NAMALWA (cell line): ENCODE measurements at regions not wholly inside any gene's neighbourhood (a gene's known extent, or its start where the extent isn't known, plus 50 kb on each side); places are given as distances from the start of the nearest gene placed in this dataset.
"Not testable (repeated sequence)": the region's sequence is repeated elsewhere in the genome, so short reads cannot be mapped to it uniquely, and the experiment has no call there.

Experiments
- DNase-seq: peaks from one replicate; pipeline ENCODE4 v3.0.0-alpha.2; 2015; ENCODE audit warnings: low spot score

DNA sequence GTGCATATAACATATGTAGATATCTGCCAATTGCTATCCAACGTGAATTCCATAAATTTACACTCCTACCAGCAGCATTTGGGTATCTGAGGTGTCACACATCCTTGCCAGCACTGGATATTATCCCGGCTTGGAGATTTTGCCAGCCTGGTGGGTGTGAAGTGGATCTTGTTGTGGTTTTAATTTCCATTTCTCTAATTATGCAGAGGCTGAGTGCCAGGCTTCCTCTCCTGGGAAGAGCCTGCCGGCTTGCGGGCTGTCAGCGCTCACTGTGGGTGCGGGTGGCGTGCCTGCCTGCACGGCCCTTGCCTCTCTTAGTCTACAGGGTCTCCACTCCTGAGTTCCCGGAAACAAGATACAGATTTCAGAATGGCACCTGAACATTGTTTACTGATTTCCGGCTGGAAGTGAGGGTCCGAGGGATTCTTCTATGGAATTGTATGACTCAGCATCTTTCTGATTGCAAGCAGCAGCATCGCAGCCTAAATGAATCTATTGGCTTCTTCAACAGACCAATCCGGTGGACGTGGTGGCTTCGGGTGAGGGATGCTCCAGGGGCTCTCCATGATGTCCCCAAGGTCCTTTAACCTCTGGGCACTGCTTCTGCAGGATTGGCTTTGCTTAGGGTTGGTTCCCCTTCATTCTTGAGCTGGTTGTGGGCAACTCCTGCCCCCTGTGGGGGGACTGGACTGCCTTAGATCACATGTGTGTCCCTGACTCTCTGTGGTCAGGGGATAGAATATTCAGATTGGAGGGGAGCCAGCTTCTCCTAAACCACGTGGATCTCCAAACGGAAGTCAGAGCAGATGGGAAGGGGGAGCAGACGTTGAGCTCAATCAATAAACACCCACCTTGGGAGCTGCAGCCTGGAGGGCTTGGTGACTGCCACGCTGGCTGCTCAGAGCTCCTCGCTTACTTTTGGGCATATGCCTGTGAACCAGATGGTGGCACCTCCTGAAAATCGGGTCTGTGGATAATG, 58.0 kb upstream of the LRPAP1 start:
- not testable (repeated sequence) for DNase-seq

DNA sequence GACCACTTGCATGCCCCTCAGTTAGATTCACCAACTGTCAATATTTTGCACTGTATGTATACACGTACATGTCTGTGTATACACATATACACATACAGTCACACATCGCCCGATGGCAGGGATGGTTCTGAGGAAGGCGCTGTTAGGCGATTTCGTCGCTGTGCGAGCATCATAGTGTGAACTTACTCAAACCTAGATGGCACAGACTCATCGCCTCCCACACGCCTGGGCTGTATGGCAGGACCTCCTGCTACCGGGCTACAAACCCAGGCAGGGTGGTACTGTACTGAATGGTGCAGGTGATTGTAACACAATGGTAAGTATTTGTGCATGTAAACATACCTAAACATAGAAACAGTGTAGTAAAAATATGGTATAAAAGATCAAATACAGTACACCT, 57.2 kb upstream of the LRPAP1 start:
- DNase-seq = not testable (repeated sequence)

DNA sequence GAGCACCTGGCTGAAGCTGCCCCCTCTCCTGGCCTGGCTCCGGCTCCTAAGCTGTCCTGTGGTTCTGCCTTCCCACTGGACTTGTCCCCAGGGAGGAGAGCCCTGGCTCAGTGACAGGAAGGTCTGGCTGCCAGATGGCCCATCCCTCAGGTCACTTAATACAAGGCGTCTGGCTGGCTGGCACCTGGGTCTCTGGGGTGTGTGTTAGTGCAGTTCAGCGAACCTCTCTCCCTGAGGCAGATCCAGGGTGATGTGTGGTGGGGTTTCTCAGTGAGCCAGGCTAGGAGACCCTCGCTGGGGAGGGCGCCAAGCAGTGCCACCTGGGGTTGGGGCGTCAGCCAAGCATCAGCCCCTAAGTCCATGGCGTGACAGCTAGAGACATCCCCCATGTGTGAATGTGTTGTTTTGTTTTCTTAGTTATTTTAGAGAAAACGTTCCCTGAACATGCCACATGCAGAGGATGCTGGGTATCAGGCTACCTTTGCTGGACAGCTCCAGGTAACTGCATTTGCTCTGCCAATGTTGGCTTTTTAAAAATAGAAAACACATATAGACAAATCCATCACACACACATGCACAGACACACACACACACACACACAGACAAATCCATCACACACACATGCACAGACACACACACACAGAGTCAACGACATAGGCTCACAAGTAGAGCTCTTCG, 56.4 kb upstream of the LRPAP1 start:
- not testable (repeated sequence) for DNase-seq

DNA sequence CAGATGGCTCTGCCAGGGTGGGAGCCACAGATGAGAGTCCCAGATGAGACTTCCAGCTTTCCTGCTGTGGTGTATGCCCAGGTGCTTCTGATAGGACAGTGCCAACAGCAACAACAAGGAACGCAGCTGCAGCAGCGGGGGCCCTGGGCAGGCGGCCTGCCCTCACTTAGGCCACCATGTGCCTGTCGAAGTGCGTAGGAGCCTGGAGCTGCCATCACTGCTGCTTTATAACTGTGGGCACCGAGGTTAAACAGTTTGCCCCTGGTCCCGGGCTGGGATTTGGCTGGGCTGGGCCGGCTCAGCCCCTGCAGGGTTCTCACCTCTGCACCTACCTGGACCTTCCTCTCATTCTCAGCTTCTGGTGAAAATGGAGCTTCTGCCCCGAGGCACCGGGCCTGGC, 54.4 kb upstream of the LRPAP1 start:
- not testable (repeated sequence) for DNase-seq

DNA sequence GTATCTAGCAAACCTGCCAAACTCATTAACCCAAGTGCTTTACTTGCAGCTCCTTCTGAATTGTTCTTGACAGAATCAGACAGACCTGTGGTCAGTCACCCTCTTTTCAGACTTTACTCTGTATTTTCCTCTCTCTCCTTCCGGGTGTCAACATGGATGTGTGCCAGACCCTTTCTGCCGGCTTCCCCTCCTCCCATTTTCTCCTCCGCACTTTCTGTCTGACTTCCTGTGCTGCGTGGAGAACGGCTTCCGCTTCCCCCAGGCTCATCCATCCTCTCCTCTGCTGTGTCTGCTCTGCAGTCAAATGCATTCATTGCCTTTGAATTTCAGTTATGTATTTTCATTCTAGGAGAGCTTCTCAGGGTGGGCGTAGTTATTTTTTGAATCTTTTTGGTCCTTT, 53.3 kb upstream of the LRPAP1 start:
- DNase-seq = not testable (repeated sequence)

DNA sequence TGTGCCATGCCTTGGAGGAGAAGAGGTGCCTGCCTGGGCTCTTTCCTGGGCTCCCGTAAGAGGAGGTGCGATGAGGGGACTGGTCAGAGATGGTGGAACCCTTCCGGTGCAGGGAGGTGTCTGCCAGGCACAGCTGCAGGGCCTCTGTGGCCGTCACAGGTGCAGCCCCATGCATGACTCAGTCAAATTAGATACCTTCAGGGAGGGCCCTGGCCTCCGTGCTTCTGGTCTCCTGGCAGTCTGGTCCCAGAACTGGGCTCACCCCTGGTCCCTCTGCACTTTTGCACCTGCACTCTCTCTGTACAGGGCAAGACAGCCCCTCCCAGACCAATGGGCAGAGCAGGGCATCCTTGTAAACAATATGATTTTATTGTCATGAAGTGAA, 49.9 kb upstream of the LRPAP1 start:
- no peak for DNase-seq
